LNCaP clone FGC (cell line): ENCODE measurements at regions not wholly inside any gene's neighbourhood (a gene's known extent, or its start where the extent isn't known, plus 50 kb on each side); places are given as distances from the start of the nearest gene placed in this dataset.
"Not testable (repeated sequence)": the region's sequence is repeated elsewhere in the genome, so short reads cannot be mapped to it uniquely, and the experiment has no call there.

ENCODE experiments used
- DNase-seq: peaks from one replicate; pipeline ENCODE4 v3.0.0-alpha.2; 2011; ENCODE audit warnings: low read depth
- H3K4me3 ChIP-seq: 2 replicates; pipeline ENCODE4 v1.5.1; 2011; ENCODE audit warnings: mild to moderate bottlenecking, low read depth, low read length, control low read depth
- TF ChIP-seq, protein P1 (sequence below): IDR thresholded peaks from 2 replicates; pipeline ENCODE4 v1.5.1; 2012; ENCODE audit warnings: mild to moderate bottlenecking; ENCODE audit not compliant: control insufficient read depth, insufficient read depth; ENCODE audit errors: extremely low read depth

DNA sequence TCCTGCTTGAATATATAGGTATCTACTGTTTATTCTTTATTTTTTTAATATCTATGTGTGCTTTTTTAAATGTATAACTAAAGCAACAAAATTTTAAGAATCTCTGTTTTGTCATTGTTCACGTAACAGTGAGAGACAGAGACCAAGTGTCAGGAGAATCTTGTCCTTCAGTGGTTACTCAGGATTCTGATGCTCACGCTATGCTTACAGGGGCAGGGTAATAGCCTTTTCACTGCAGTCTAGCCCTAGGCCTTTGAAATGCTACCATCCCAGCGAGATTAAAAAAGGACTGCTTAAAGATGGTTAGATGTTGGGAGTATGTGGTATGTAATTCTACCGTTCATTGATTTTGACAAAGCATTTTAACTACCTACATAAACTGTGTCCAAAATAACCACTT lies 71.6 kb upstream of the EGFR start:
- DNase-seq, result no peak
- H3K4me3 ChIP-seq, result no peak overlapping the region
- TF ChIP-seq, protein P1, sequence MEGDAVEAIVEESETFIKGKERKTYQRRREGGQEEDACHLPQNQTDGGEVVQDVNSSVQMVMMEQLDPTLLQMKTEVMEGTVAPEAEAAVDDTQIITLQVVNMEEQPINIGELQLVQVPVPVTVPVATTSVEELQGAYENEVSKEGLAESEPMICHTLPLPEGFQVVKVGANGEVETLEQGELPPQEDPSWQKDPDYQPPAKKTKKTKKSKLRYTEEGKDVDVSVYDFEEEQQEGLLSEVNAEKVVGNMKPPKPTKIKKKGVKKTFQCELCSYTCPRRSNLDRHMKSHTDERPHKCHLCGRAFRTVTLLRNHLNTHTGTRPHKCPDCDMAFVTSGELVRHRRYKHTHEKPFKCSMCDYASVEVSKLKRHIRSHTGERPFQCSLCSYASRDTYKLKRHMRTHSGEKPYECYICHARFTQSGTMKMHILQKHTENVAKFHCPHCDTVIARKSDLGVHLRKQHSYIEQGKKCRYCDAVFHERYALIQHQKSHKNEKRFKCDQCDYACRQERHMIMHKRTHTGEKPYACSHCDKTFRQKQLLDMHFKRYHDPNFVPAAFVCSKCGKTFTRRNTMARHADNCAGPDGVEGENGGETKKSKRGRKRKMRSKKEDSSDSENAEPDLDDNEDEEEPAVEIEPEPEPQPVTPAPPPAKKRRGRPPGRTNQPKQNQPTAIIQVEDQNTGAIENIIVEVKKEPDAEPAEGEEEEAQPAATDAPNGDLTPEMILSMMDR, result no peak

DNA sequence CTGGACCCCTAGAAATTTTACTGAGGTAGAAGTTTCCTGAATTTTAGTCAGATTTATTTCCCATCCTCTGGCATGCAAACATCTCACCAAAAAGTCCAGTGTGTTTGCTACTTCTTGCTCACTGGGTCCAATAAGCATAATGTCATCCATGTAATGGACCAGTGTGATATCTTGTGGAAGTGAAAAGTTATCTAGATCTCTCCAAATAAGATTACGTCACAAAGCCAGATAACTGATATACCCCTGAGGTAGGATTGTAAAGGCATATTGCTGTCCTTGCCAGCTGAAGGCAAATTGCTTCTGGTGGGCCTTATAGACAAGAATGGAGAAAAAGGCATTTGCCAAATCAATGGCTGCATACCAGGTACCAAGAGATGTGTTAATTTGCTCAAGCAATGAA lies 69.3 kb upstream of the EGFR start:
- DNase-seq, result not testable (repeated sequence)

DNA sequence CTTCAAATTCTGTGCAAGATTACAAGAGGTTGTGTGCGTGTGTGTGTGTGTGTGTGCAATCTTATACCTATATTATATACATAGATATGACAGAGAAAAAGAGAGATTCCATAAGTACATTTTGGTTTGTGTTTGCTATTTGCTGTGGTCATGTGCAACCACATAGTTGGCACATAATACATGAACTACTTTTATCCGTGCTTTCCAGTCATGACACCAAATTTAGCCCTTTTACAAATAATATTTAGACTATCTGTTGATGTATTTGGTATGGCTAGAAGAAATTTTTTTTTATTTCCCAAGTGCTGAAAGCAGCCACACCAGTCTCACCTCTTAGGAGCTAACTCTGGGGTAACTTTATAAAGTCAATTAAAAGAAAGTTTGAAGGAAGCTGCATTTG lies 63.5 kb upstream of the EGFR start:
- H3K4me3 ChIP-seq, result no peak overlapping the region
- TF ChIP-seq, protein P1, result no peak
- no peak for DNase-seq

More for the DNA sequence above, 69.3 kb upstream of the EGFR start:
- H3K4me3 ChIP-seq, result not testable (repeated sequence)

DNA sequence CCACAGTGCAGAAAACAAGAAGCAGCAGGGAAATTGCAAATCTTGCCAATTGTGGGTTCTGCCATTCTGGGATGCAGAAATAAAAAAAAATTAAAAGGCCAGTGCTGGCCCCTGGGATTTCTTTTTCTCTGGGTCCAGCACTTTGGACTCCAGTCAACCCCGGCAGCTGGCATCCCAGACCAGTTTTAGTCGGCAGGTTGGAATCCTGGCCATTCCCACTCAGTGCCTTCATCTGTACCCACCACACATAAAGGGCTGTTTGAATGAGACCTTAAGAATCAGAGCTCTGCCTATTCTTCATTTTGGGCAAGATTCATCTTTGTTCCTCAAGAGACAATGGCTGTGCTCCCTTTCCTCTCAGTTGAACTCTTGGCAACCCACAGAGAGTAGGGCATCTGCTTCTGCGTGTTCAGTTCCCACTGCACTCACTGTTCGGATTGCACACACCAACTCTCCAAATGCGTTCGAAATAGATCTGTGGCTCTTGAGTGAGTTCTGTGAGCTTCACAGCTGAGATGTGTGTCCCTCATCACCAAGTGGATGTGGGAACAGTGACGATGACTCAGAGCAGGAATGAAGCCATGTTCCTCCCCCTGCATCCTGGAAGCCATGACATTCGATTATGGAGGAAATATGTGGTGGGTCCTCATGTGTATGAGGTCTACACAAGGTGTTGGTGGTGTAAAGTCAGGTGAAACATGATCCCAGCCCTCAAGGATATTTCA lies 63.0 kb upstream of the EGFR start:
- no peak for DNase-seq
- H3K4me3 ChIP-seq, result no peak overlapping the region
- TF ChIP-seq, protein P1, result no peak

DNA sequence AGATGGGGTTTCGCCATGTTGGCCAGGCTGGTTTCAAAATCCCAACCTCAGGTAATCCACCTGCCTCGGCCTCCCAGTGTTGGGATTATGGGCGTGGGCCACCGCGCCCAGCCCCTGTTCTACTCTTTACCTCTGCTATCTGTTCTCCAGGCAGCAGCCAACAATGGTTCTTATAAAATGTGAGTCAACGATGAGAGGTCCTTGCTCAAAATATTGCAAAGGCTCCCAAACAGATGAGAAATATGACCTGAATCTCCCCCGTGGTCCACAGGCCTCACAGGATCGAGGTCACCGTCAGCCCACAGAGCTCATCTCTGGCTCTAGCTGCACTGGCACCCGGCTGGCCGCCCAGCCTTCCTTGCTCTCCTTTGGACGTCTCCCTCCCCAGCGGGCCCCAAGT lies 62.0 kb upstream of the EGFR start:
- H3K4me3 ChIP-seq, result no peak overlapping the region
- no peak for DNase-seq
- TF ChIP-seq, protein P1, result no peak

DNA sequence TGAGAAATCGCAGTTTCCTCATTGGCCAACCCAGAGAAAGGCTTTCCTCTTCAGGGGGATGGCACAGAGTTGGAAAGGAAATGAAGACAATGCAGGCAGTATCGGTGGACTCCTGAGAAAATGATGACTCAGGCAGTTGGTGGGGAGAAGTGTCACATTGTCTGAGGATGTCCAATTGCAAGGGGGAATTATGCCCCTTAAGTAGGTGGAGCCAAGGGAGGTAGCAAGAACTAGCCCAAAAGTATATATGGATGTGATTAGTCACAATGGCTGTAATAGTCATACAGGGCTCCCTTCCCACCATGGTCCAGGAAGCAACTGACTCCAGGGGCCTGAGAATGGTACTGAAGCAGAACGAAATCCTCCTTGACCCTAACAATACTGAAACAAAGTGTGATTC lies 58.3 kb upstream of the EGFR start:
- H3K4me3 ChIP-seq, result no peak overlapping the region
- TF ChIP-seq, protein P1, result no peak
- DNase-seq, result no peak

DNA sequence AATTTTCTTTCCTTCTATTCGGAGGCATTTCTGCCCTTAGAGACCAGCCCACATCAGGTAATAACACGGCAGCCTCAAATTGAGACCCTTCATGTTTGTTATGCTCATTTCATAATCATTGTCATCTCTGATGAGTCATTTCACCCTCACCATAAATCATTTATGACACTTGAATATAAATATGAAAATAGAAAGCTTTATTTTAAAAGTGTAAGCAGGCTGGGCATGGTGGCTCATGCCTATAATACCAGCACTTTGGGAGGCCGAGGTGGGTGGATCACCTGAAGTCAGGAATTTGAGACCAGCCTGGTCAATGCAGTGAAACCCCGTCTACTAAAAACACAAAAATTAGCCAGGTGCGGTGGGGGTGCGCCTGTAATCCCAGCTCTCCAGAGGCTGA lies 57.4 kb upstream of the EGFR start:
- H3K4me3 ChIP-seq, result no peak overlapping the region
- no peak for DNase-seq
- TF ChIP-seq, protein P1, result no peak
